ENCODE measurements at regions not wholly inside any gene's neighbourhood (a gene's known extent, or its start where the extent isn't known, plus 50 kb on each side); places are given as distances from the start of the nearest gene placed in this dataset.

- WGBS, 3 donors = 46 to 60% (median 49%) methylated on average over 12 of the region's 12 CpGs
- Histone ChIP-seq H3K27me3 (ENCODE audit: insufficient read depth in 3 of 3, low read length in 2 of 3) (no peaks in the 10 kb centered on the region), H3K9me3 (no peaks in the 10 kb centered on the region), H3K4me1 (peaks cover 25% of the 10 kb centered on the region), H3K27ac (peak overlapping the region; percentile 83), H3K4me3 (peak overlapping the region; percentile 23), H3K36me3 (ENCODE audit: insufficient read depth in 1 of 2, low read depth in 1 of 2) (no peaks in the 10 kb centered on the region)
- intact Hi-C loops (cut with DNase I) = loop anchor here (5.0 to 10.0 kb wide), 2 partner anchors 87 to 400 kb away; partner anchors contain the start of gene TLE4 (in 2 of the 2)
- peak in 1 of 4 donors; percentile 2 for ATAC-seq
- TF ChIP-seq CTCF (IDR thresholded peaks at IDR 0.05) = no peak
- DNase-seq = no peak
Observed at GRCh38 chr9:79974806-79975422, 403.1 kb downstream of the TLE4 start.

GRCh38 chr9:79973627-79974026 lies 401.9 kb downstream of the TLE4 start:
- H3K36me3 ChIP-seq (ENCODE audit: insufficient read depth in 1 of 2, low read depth in 1 of 2) = no peaks in the 10 kb centered on the region
- no peak for DNase-seq
- intact Hi-C loops (cut with DNase I) = loop anchor here (10.0 kb wide), 1 partner anchor 399 kb away; the partner anchor contains the start of gene TLE4 (in 2 of the 2)
- no peak for ATAC-seq
- WGBS, 3 donors = 73 to 77% (median 76%) methylated on average over 3 of the region's 3 CpGs
- no peaks in the 10 kb centered on the region for H3K27me3 ChIP-seq (ENCODE audit: insufficient read depth in 3 of 3, low read length in 2 of 3)
- H3K4me3 ChIP-seq = no peak overlapping the region
- TF ChIP-seq CTCF (IDR thresholded peaks at IDR 0.05) = no peak
- H3K9me3 ChIP-seq = no peaks in the 10 kb centered on the region
- H3K4me1 ChIP-seq = peaks cover 25% of the 10 kb centered on the region
- no peak overlapping the region for H3K27ac ChIP-seq

GRCh38 chr9:79970146-79970425 lies 398.3 kb downstream of the TLE4 start:
- 57 to 67% (median 65%) methylated on average over 2 of the region's 2 CpGs for WGBS, 3 donors
- DNase-seq (no peak), ATAC-seq (no peak)
- H3K36me3 ChIP-seq (ENCODE audit: insufficient read depth in 1 of 2, low read depth in 1 of 2) = no peaks in the 10 kb centered on the region
- no peak overlapping the region for H3K4me3 ChIP-seq
- TF ChIP-seq CTCF (IDR thresholded peaks at IDR 0.05) = no peak
- no peaks in the 10 kb centered on the region for H3K9me3 ChIP-seq
- peaks cover 4% of the 10 kb centered on the region for H3K4me1 ChIP-seq
- intact Hi-C loops (cut with DNase I) = loop anchor here (10.0 kb wide), 1 partner anchor 395 kb away; the partner anchor contains the start of gene TLE4 (in 2 of the 2)
- H3K27ac ChIP-seq = no peak overlapping the region
- no peaks in the 10 kb centered on the region for H3K27me3 ChIP-seq (ENCODE audit: insufficient read depth in 3 of 3, low read length in 2 of 3)

GRCh38 chr9:79969393-79970145 lies 397.8 kb downstream of the TLE4 start:
- Histone ChIP-seq H3K27ac (no peak overlapping the region), H3K9me3 (no peaks in the 10 kb centered on the region), H3K4me1 (no peaks in the 10 kb centered on the region), H3K4me3 (no peak overlapping the region), H3K27me3 (ENCODE audit: insufficient read depth in 3 of 3, low read length in 2 of 3) (no peaks in the 10 kb centered on the region), H3K36me3 (ENCODE audit: insufficient read depth in 1 of 2, low read depth in 1 of 2) (no peaks in the 10 kb centered on the region)
- intact Hi-C loops (cut with DNase I) = loop anchor here (10.0 kb wide), 1 partner anchor 395 kb away; the partner anchor contains the start of gene TLE4 (in 2 of the 2)
- DNase-seq = no peak
- no peak for TF ChIP-seq CTCF (IDR thresholded peaks at IDR 0.05)
- WGBS, 3 donors = 71 to 85% (median 76%) methylated on average over 3 of the region's 3 CpGs
- no peak for ATAC-seq
